ENCODE measurements at regions not wholly inside any gene's neighbourhood (a gene's known extent, or its start where the extent isn't known, plus 50 kb on each side); places are given as distances from the start of the nearest gene placed in this dataset.

DNA sequence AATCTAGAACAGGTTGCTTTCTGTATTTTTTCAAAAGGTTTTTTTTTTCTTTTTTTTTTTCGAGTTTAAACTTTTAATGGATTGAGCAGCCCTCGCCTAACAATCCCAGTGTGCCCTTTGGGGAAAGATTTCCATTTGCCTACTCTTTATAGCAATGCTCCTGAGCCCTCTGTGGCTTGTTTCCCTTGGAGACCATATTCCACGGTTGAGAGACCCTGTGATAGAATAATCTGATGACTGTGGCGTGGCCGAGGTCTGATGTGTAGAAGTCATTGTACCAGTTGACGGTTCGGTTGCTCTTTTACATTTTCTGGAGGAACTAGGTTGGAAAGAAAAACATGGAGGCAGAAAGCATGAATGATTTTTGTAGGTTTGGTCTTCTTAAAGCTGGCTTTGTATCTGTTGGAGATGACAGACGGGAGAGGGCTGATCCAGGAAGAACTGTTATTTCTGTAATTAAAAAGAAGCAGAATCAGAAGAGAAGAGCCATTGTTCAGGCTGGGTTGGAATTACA lies 305.7 kb upstream of the NRIP1 start:
- no peak for DNase-seq (ENCODE audit: low read depth in 2 of 2)

DNA sequence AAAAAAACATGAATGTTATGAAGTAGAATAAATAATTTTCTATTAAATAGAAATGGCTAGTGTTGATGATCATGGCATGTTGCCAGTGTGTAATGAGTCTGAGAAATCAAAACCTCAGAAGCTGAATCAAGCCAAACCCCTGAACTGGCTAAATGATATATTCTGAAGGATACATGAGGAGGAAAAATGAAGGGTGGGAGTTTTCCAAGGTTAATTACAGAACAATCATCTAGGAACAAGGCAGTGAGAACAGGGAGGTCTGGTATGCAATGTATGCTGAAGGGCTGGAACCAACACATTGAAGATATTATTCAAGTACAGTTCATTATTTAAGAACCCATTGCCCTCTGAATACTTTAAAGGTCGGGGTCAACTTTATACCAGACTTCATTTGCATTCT lies 309.1 kb upstream of the NRIP1 start:
- no peak for DNase-seq (ENCODE audit: low read depth in 2 of 2)

DNA sequence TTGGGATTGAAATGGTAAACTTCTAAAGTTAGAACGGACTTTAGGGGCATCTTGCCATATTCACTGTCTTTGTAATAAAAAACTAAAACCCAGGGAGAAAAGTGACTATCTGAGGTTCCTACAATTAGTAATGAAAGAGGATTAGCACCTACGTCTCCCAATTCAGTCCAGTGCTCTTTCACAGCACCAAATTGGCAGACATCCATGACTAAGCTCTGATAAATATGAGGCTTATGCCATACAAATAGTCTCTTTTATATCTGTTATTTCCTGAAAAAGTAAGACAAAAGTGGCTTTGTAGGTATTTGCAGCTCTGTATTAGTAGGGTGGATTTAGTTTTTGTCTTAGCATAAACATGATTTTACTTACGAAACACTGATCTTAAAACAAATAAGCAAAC lies 315.0 kb upstream of the NRIP1 start:
- no peak for DNase-seq (ENCODE audit: low read depth in 2 of 2)

DNA sequence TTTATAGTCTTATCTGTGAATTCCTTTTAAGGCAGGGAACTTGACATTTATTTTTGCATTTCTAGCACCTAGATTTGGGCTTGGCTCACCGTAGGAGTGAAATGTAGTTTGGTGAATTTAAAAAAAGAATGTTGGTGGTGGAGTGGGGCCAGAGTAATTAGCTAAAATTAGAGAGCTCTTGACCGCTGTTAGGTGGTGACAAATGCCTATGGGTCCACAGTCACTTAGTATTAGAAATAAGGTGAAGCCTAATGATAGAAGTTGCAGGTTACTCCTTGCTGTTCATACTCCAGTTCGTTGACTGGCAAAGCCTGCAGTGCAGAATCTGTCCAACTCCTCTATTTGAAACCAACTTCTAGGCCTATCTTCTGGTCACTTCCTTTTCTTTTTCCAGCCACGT lies 318.8 kb upstream of the NRIP1 start:
- DNase-seq (ENCODE audit: low read depth in 2 of 2): no peak

DNA sequence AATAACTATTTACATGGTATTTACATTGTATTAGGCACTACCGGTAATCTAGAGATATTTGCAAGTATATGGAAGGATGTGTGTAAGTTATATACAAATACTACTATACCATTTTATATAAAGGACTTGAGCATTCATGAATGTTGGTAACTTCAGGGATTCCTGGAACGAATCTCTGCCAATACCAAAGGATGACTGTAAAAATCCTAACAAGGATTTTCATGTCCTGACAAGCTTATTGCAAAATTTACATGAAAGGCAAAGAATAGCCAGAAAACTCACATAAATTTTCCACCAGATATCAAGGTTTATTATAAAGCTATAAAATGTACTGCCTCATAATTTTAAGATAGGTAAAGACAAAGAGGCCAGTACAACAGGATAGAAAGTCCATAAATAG lies 325.2 kb upstream of the NRIP1 start:
- no peak for DNase-seq (ENCODE audit: low read depth in 2 of 2)

DNA sequence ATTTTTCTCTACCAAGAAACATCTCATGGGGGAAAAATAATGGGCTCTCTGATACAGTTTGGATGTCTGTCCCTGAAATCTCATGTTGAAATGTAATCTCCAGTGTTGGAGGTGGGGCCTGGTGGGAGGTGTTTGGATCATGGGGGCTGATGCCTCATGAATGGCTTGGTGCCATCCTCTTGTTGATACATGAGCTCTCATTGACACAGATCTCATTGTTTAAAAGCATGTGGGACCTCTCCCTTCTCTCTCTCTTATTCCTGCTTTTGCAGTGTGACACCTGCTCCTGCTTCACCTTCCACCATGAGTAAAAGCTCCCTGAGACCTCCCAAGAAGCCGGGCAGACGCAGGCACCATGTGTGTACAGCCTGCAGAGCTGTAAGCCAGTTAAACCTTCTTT lies 332.5 kb upstream of the NRIP1 start:
- no peak for DNase-seq (ENCODE audit: low read depth in 2 of 2)

DNA sequence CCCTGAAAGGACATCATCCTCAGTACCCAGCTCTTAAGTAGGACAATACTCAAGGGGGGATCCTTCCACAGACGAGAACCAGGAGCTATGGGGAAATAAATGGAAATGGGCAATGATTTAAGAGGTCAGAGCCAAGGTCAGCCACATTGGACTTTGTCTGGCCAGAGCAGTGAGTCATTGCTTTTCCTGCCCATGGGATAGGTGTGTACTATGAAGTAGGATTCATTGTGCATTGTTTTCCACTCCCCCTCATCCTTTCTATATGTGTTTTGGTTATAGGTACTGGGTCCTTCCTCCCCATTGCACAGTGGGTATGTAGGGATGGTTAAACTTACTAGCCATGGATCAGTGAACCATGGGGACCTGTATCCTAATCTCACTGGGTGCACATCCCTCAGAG lies 328.9 kb upstream of the USP25 start:
- no peak for DNase-seq (ENCODE audit: low read depth in 2 of 2)

DNA sequence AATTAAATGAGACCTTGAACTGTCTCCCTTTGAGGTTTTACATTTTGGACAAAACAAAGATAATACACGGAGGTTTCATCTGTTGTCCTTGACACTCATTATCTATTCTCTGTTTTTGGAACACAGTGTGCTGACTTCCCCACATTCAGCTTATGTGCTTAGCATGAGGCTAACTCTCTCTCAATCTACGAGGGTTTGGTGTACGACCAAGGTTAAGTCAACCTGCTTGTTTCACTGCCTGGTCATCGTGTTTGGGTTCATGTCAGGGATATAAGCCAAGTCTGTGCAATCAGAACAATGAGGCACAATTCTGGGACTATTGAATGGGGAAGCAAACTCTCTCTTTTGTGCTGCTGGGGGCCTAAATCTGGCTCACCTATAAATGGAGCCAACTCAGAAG lies 328.5 kb upstream of the USP25 start:
- no peak for DNase-seq (ENCODE audit: low read depth in 2 of 2)

DNA sequence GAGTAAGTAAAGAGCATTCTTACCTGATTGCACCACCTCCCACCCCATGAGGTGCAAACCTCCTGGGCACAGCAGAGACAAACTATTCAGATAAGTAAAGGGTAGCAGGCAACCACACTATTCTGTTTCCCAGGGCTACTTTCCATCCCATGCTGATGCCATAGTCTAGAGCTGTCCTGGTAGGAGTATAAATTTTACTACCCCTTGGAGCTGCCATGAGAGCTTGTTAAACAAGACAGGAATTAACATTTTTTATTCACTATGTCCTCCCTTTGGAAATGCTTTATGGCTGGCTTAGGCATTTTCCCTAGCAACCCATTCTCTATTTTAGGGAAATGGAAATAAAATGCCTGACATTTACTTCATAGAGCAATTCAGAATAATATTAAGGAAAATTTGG lies 324.6 kb upstream of the USP25 start:
- DNase-seq (ENCODE audit: low read depth in 2 of 2): no peak

DNA sequence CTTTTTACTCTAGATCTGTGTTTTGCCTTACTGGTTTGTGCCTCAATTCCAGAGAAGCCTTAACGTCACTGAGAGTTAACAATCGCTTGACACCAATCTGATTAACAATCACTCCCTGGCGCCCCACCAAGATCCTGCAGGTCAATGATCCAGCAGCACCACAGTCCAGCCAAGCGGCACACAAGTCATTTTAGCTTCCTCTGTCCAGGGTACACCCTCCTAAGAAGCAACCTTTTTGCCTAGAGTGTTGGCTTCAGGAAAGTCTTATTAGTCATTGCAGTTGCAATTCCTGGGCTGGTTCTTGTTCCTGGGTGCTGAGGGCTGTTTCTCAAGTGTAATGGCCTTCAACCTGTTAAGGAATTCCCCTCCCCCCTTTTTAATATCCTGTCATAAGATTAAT lies 323.0 kb upstream of the USP25 start:
- DNase-seq (ENCODE audit: low read depth in 2 of 2): no peak

DNA sequence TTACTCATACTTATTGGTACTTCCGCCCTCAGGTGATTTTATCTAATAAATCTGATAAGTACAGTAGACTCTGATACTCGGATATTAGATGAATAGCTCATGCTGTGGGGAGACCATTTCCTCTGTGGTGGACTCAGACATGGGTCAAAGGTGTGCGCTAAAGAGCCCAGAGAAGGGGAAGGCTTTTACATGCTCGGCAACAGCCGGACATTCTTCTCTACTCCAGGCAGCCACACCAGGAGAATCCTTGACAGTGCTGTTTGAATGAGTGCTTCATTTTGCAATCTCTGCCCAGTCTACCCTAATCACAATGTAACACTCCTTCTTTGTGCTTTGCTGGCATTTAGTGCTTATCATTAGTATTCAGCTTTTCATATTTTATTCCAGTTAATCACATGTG lies 322.2 kb upstream of the USP25 start:
- DNase-seq (ENCODE audit: low read depth in 2 of 2): no peak

DNA sequence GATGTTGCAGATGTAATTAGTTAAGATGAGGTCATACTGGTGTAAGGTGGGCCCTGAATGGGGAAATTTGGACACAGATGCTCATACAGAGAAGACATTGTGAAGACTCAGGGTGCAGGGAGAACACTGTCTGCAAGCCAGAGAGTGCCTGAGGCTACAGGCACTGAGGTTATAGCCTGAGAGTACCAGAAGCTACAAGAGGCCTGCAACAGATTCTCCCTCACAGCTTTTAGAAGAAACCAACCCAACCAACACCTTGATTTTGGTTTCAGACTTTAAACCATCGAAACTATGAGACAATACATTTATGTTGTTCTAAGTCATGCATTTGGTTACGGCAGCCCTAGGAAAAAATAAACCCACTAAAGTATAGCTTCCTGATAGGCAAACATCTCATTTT lies 321.7 kb upstream of the USP25 start:
- no peak for DNase-seq (ENCODE audit: low read depth in 2 of 2)

DNA sequence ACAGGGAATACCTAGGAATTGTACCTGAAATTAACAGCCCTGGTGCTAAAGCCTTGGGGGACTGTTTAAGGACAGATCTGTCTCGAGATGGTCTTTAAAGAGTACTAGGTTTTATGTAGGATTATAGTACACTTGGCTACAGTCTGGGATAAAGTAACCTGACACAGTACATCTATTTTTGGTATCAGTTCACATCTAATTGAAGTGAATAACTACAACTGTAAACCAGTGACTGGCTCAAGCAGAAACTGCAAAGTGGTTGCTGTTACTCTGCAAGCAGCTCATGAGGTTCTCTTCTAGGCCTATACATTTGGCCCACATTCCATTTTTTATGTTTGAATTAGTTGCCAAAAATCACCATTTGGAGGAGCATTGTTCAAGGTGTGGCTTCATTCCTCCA lies 320.8 kb upstream of the USP25 start:
- DNase-seq (ENCODE audit: low read depth in 2 of 2): no peak

DNA sequence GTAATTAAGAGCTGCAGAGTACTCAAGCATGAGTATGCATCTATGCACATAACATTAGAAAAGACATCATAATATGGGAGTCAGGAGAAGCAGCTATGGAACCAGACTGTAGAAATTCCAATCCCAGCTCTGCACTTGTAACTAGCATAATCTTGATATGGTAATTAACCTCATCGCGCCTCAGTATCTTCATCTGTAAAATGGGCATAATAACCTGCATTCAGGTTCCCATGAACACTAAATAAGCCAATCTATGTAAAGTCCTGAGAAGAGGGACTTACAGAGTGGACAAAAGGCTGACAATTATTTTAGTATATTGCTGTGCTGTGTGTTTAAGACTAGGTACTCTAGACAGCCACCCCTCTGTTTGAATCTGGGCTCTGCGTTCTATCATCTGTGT lies 318.9 kb upstream of the USP25 start:
- DNase-seq (ENCODE audit: low read depth in 2 of 2): no peak

DNA sequence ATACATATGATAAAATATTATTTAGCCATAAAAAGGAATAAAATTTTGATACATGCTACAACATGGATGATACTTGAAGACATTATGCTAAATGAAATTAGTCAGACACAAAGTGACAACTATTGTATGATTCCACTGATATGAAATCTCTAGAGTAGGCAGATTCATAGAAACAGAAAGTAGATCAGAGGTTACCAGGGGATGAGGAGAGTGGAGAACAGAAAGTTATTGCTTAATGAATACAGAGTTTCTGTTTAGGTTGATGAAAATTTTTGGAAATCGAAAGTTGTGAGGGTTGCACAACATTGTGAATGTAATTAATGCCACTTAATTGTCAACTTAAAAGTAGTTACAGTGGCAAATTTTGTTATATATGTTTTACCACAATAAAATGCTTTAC lies 315.7 kb upstream of the USP25 start:
- DNase-seq (ENCODE audit: low read depth in 2 of 2): no peak

DNA sequence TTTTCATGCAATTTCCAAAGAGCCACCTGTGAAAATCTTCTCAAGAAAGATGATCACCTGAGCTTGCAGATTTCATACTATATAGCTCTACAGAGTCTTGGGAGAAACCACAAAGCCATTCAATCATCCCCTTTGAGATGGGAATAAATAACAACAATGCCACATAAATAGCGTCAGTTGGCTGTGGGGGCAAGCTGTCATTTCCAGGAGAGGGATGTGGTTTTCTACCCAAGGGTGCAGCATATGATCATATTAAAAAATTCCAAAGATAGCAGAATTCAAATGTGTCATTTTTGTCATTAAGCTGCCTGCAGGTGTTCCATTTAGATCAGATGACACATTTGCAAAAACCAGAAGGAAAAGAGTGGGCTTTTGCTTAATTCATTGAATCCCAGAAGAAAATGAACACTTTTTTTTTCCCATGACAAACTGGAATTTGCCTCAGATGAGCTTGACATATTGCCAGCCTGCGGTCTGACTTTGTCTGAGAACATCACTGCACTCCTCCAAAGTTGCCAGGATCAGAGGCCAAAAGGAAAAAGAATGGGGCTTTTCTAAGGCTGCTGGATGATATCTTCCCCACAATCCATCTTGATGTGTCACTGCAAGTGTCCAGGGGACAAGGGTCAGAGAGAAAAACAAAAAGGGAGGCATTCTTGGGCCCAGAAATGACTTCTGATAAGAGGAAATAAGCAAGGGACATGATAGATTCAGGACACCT lies 314.1 kb upstream of the USP25 start:
- no peak for DNase-seq (ENCODE audit: low read depth in 2 of 2)

DNA sequence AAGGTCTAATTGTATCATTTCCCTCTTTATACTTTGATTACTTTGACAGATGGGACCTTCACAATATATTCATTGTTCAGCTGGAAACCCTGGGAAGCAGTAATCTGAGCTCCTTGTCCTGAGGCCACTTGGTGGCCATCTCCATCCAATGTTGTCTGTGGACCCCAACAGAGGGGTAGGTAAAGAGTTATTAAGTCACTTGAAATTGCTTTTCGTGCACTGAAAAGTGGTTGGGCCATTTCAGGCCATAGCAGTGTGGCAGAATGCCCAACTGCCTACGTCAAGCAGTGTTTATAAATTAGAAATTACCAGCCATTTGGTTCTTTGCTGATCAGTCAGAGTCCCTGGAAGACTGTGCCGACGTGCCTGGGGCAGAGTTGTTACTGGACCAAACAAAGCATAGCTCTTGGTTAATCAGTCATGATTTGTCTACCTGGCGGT lies 308.3 kb upstream of the USP25 start:
- no peak for DNase-seq (ENCODE audit: low read depth in 2 of 2)

DNA sequence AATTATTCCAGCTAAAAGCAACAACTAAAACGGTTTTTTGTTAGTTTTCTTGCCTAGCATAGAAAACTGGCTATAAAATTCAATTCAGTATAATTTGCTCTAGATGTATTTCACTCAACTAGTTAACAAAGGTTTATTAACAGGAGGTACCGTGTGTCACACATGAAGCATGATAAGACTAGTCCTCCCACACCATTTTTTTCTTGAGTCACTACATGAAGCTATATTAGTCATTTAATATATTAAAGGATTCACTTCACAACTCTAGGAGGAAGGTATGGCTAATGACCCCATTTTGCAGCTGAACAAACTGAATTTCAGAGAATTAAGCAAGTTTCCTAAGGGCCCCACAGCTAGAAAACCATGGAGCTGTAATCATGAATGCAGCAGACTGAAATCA lies 307.8 kb upstream of the USP25 start:
- DNase-seq (ENCODE audit: low read depth in 2 of 2): no peak

DNA sequence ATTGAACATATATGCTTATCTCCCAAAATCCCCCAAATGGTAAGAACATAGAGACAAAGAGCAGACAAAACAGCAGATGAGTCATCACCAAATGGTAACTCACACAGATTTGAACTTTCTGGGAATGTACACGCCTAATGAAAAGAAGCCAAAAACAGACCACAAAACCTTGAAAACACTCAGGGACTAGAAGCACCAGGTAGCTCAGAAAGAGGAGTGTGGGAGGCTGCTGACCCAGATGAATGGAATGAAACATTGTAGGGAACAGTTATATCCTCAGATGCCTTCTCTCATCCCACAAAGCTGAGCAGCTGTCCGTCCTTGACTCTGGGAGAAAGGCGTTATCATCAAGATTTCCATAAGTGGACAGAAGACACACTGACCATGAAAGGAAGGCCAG lies 307.0 kb upstream of the USP25 start:
- no peak for DNase-seq (ENCODE audit: low read depth in 2 of 2)

DNA sequence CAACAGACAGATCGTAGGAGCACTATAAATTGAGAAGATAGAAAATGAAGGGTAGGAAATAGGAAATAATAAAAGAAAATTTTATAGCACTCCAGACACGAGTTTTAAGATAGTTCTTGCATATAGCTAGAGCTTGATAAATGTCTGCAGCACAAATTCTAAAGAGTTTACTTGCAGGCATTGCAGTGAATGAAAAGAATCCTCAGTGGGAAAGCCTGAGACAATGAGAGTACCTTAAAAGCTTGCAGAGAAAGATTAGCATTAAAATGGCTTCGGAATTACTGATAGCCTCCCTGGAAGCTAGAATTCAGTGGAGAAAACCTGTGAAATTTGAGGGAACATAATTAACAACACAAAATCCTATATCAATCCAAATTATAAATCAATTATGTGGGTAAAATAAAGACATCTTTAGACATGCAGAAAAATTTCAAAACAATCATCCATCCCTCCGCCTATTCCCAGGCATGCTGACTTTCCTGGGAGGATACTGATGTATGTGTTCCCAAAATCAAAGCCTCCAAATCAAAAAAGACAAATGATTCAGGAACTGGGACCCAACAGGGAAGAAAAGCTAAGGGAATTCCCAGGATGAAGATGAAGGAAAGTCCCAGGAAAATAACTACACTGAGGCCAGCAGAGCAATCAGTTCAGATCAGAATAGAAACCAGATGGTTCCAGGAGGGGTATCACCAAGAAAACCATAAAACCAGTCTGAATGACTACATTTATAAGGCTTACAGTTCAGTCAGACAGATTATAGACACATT lies 305.9 kb upstream of the USP25 start:
- DNase-seq (ENCODE audit: low read depth in 2 of 2): no peak

DNA sequence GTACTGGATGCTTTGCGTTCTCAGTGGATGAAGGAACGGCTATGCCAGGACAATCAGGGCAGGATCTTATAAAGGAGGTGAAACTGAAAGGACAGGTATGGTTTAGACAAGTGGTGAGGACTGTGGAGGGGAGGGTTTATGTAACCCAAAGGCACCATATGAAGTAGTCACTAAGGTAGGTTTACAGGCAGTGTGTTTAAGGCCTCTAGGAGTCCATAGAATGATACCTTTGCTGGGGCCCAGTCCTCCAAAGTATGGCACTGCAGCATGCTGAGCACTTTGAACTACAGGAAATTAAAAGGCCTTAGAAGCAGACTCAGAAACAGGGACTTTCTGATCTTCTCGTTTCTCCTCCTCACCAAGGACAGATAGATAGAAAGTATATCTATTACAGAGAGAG lies 304.7 kb upstream of the USP25 start:
- no peak for DNase-seq (ENCODE audit: low read depth in 2 of 2)

DNA sequence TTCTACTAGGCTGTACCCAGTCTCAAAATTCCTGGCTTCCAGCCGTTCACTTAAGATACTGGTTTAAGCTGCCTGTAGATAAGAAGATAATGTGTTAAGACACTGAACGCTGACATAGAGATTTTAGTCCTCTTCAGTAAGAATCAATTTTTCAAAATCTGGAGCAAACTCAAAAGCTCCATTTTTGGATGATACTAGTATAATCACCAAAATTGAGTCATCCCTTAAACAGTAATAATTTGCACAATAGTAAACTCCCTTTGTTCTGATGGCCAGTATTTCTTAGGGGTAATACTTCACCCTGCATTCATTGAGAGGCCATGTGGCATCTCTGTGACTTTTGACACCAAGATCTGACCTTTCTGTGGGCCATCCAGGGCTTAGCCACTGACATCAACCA lies 299.8 kb upstream of the USP25 start:
- DNase-seq (ENCODE audit: low read depth in 2 of 2): no peak

DNA sequence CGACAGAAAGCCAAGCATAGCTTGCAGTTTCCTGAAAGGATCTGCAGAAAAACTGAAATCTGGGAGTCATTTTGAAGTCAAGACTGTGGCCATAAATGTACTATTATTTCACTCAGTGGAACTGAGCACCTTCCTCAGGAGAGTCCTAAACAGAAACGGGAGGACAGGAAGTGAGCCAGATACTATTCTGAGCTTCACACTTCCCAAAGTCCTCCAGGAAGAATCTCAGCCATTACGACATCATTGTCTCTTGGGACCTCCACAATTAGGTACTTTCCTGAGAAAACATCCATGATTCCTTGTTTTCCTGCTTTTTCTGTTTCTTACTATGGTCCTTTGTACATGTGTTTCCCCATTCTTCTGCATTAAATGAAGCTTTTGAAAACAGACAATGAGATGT lies 299.2 kb upstream of the USP25 start:
- DNase-seq (ENCODE audit: low read depth in 2 of 2): no peak

Measured in stimulated activated CD8-positive, alpha-beta memory T cell treated with anti-CD3 and anti-CD28 coated beads, Interleukin-15, amount 100 ng/mL, for 48 hours (primary cell).